SU-DHL-6 (cell line): ENCODE measurements at regions not wholly inside any gene's neighbourhood (a gene's known extent, or its start where the extent isn't known, plus 50 kb on each side); places are given as distances from the start of the nearest gene placed in this dataset.

Source experiments
- H2AFZ ChIP-seq: fragments of 200-600 bp; sonication (generic); 2 replicates; pipeline ENCODE4 v1.6.1; 2014; ENCODE audit warnings: low read depth, mild to moderate bottlenecking, moderate library complexity, mixed read lengths, antibody characterized with exemption, low read length; ENCODE audit not compliant: severe bottlenecking
- H3F3A ChIP-seq: fragments of 200-600 bp; shearing (Covaris generic); 2 replicates; pipeline ENCODE4 v1.6.0; 2016; ENCODE audit warnings: antibody characterized with exemption, mild to moderate bottlenecking; ENCODE audit not compliant: insufficient read depth
- H3K27ac ChIP-seq: fragments of 200-600 bp; sonication (generic); 2 replicates; pipeline ENCODE4 v1.5.1; 2016; ENCODE audit warnings: low read depth, mild to moderate bottlenecking, low read length, moderate library complexity, mixed read lengths
- H3K27me3 ChIP-seq: fragments of 200-600 bp; sonication (generic), shearing (Covaris generic); 2 replicates; pipeline ENCODE4 v1.6.0; 2014; ENCODE audit warnings: mild to moderate bottlenecking, low read length
- H3K36me3 ChIP-seq: fragments of 200-600 bp; sonication (generic); 2 replicates; pipeline ENCODE4 v1.6.1; 2014; ENCODE audit warnings: mild to moderate bottlenecking, low read length, mixed read lengths
- H3K4me2 ChIP-seq: fragments of 300-600, 200-600 bp; shearing (Covaris generic), sonication (generic); 2 replicates; pipeline ENCODE4 v1.6.0; 2014; ENCODE audit warnings: low read length, low read depth, mild to moderate bottlenecking; ENCODE audit not compliant: poor library complexity, severe bottlenecking
- H3K4me3 ChIP-seq: fragments of 200-600 bp; sonication (generic); 2 replicates; pipeline ENCODE4 v1.5.1; 2014; ENCODE audit warnings: antibody characterized with exemption, low read length, mild to moderate bottlenecking, mixed read lengths; ENCODE audit not compliant: insufficient read depth, poor library complexity, severe bottlenecking
- H3K79me2 ChIP-seq: fragments of 200-600 bp; sonication (generic); 2 replicates; pipeline ENCODE4 v1.6.1; 2014; ENCODE audit warnings: mild to moderate bottlenecking, low read length, moderate library complexity; ENCODE audit not compliant: insufficient read depth
- H3K9ac ChIP-seq: fragments of 200-600 bp; sonication (generic); 2 replicates; pipeline ENCODE4 v1.7.0; 2014; ENCODE audit warnings: mild to moderate bottlenecking, low read length
- H3K9me2 ChIP-seq: fragments of 200-600 bp; sonication (generic); replicated peaks from 2 replicates; pipeline ENCODE4 v1.6.1; 2014; ENCODE audit warnings: low read length; ENCODE audit not compliant: insufficient read depth
- H3K9me3 ChIP-seq: fragments of 200-600 bp; sonication (generic); 2 replicates; pipeline ENCODE4 v1.6.1; 2014; ENCODE audit warnings: low read length, mixed read lengths; ENCODE audit not compliant: insufficient read depth
- H4K20me1 ChIP-seq: fragments of 200-600 bp; sonication (generic); 2 replicates; pipeline ENCODE4 v1.6.1; 2014; ENCODE audit warnings: low read depth, mild to moderate bottlenecking, antibody characterized with exemption, low read length, moderate library complexity, mixed read lengths
- EZH2phosphoT487 ChIP-seq: fragments of 200-600 bp; sonication (generic), shearing (Covaris generic); conservative IDR thresholded peaks from 2 replicates; pipeline ENCODE4 v1.6.1; 2018; ENCODE audit warnings: mild to moderate bottlenecking, antibody characterized with exemption, low read length, moderate library complexity, mixed read lengths
- TF ChIP-seq, protein P1 (sequence below): fragments of 200-600 bp; sonication (generic); IDR thresholded peaks from one replicate; pipeline ENCODE4 v1.5.1; 2017; ENCODE audit warnings: antibody characterized with exemption, mild to moderate bottlenecking, low read length, moderate library complexity; ENCODE audit not compliant: insufficient read depth, poor library complexity, severe bottlenecking

- H3K4me2 ChIP-seq, result no peak overlapping the region
- no peaks in the 10 kb centered on the region for H3K36me3 ChIP-seq
- TF ChIP-seq, protein P1, sequence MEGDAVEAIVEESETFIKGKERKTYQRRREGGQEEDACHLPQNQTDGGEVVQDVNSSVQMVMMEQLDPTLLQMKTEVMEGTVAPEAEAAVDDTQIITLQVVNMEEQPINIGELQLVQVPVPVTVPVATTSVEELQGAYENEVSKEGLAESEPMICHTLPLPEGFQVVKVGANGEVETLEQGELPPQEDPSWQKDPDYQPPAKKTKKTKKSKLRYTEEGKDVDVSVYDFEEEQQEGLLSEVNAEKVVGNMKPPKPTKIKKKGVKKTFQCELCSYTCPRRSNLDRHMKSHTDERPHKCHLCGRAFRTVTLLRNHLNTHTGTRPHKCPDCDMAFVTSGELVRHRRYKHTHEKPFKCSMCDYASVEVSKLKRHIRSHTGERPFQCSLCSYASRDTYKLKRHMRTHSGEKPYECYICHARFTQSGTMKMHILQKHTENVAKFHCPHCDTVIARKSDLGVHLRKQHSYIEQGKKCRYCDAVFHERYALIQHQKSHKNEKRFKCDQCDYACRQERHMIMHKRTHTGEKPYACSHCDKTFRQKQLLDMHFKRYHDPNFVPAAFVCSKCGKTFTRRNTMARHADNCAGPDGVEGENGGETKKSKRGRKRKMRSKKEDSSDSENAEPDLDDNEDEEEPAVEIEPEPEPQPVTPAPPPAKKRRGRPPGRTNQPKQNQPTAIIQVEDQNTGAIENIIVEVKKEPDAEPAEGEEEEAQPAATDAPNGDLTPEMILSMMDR, result no peak
- TF ChIP-seq EZH2phosphoT487, result no peak
Observed at GRCh38 chr14:87833026-87833425, 160.0 kb downstream of the GALC start.

DNA sequence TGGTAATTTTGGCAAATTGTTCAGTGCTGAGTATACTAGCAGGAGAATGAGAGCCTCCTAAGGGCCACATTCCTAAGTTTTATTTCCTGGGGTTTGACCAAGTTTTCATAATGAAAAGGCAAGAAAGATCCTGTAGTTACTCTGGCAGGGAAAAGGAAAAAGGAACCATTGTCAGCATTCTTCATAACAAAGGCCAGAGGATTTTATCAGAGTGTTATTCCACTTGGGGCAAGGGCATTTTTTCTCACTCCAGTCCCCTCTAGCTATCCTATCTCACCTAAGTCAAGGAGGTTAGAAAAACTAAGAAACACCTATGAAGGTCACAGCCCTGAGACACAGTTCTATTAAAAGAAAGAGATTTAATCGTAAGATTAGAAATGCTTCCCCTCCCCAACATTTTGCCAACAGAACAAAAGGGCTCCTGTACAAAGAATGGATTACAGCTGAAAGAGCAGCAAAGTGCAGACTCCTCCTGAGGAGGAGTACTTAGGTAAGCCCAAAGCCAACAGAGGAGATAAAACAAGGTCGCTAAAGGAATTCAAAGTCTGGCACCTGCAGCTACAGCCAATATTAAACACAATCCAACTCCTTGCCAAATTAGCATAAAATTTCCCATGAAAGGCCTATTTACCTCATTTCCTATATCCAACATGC lies 162.4 kb downstream of the GALC start:
- Histone ChIP-seq H4K20me1 (no peaks in the 10 kb centered on the region), H3K27me3 (no peaks in the 10 kb centered on the region), H2AFZ (no peak overlapping the region), H3K9ac (no peak overlapping the region), H3K4me3 (no peak overlapping the region), H3K9me3 (no peaks in the 10 kb centered on the region), H3K79me2 (no peaks in the 10 kb centered on the region), H3F3A (no peaks in the 10 kb centered on the region), H3K36me3 (no peaks in the 10 kb centered on the region), H3K27ac (no peak overlapping the region), H3K4me2 (no peak overlapping the region), H3K9me2 (no peaks in the 10 kb centered on the region)
- TF ChIP-seq, protein P1, result no peak
- no peak for TF ChIP-seq EZH2phosphoT487

More at GRCh38 chr14:87833026-87833425, 160.0 kb downstream of the GALC start:
- Histone ChIP-seq H4K20me1 (no peaks in the 10 kb centered on the region), H3F3A (no peaks in the 10 kb centered on the region), H3K79me2 (no peaks in the 10 kb centered on the region), H3K9me2 (no peaks in the 10 kb centered on the region), H3K9ac (no peak overlapping the region), H2AFZ (no peak overlapping the region), H3K4me3 (no peak overlapping the region), H3K27ac (no peak overlapping the region), H3K9me3 (no peaks in the 10 kb centered on the region), H3K27me3 (no peaks in the 10 kb centered on the region)

GRCh38 chr14:87829543-87829942 lies 163.4 kb downstream of the GALC start:
- no peaks in the 10 kb centered on the region for H3K79me2 ChIP-seq
- H3K9me2 ChIP-seq, result no peaks in the 10 kb centered on the region
- H3K4me3 ChIP-seq, result no peak overlapping the region
- no peaks in the 10 kb centered on the region for H4K20me1 ChIP-seq
- H3K4me2 ChIP-seq, result no peak overlapping the region
- H3F3A ChIP-seq, result no peaks in the 10 kb centered on the region
- H3K9ac ChIP-seq, result no peak overlapping the region
- no peaks in the 10 kb centered on the region for H3K27me3 ChIP-seq
- H3K9me3 ChIP-seq, result no peaks in the 10 kb centered on the region
- no peaks in the 10 kb centered on the region for H3K36me3 ChIP-seq
- no peak overlapping the region for H3K27ac ChIP-seq
- TF ChIP-seq, protein P1, result no peak
- no peak for TF ChIP-seq EZH2phosphoT487
- no peak overlapping the region for H2AFZ ChIP-seq
